GM23338 (cell line): ENCODE measurements at regions not wholly inside any gene's neighbourhood (a gene's known extent, or its start where the extent isn't known, plus 50 kb on each side); places are given as distances from the start of the nearest gene placed in this dataset.

ENCODE experiments used
- ATAC-seq: fragments of 200-7000 bp; cut with Tn5 transposase; 3 replicates; pipeline ENCODE4 v1.9.1; 2020
- DNase-seq: peaks from one replicate; pipeline ENCODE4 v3.0.0-alpha.2; 2015; ENCODE audit warnings: low spot score
- H2AFZ ChIP-seq: fragments of 200-600 bp; sonication (generic); 2 replicates; pipeline ENCODE4 v1.8.0; 2016; ENCODE audit warnings: antibody characterized with exemption, mild to moderate bottlenecking, moderate library complexity
- H3F3A ChIP-seq: fragments of 200-600 bp; sonication (generic); replicated peaks from 2 replicates; pipeline ENCODE4 v1.8.0; 2017; ENCODE audit warnings: antibody characterized with exemption, mixed run types, low read depth
- H3K27ac ChIP-seq: fragments of 200-600 bp; sonication (generic); 2 replicates; pipeline ENCODE4 v1.6.1; 2016; ENCODE audit warnings: low read depth
- H3K27me3 ChIP-seq: fragments of 200-600 bp; sonication (generic); 2 replicates; pipeline ENCODE4 v1.8.0; 2016; ENCODE audit warnings: mild to moderate bottlenecking, mixed run types, moderate library complexity; ENCODE audit not compliant: insufficient read depth
- H3K36me3 ChIP-seq: fragments of 200-600 bp; sonication (generic); 2 replicates; pipeline ENCODE4 v1.8.0; 2016; ENCODE audit warnings: mild to moderate bottlenecking; ENCODE audit not compliant: insufficient read depth
- H3K4me1 ChIP-seq: fragments of 200-600 bp; sonication (generic); 2 replicates; pipeline ENCODE4 v1.8.0; 2016; ENCODE audit warnings: mild to moderate bottlenecking, moderate library complexity; ENCODE audit not compliant: insufficient read depth
- H3K4me2 ChIP-seq: fragments of 200-600 bp; sonication (generic); 2 replicates; pipeline ENCODE4 v1.7.1; 2017; ENCODE audit warnings: mixed run types
- H3K4me3 ChIP-seq: fragments of 200-600 bp; sonication (generic); 2 replicates; pipeline ENCODE4 v1.6.1; 2016; ENCODE audit warnings: mixed run types
- H3K79me2 ChIP-seq: fragments of 200-600 bp; sonication (generic); replicated peaks from 2 replicates; pipeline ENCODE4 v1.8.0; 2017; ENCODE audit warnings: mild to moderate bottlenecking; ENCODE audit not compliant: insufficient read depth
- H3K9me2 ChIP-seq: fragments of 200-600 bp; sonication (generic); 2 replicates; pipeline ENCODE4 v1.8.0; 2017; ENCODE audit not compliant: insufficient read depth
- H4K20me1 ChIP-seq: fragments of 200-600 bp; sonication (generic); replicated peaks from 2 replicates; pipeline ENCODE4 v1.8.0; 2017; ENCODE audit warnings: mild to moderate bottlenecking; ENCODE audit not compliant: insufficient read depth
- H3K27ac Mint-ChIP-seq: 2 replicates; pipeline ENCODE4 v1.8.0; 2020; ENCODE audit warnings: inconsistent platforms, mild to moderate bottlenecking, moderate library complexity, mixed read lengths
- H3K27me3 Mint-ChIP-seq: 3 replicates; pipeline ENCODE4 v1.8.0; 2022; ENCODE audit warnings: low read depth, mild to moderate bottlenecking, moderate library complexity, mixed read lengths, inconsistent platforms; ENCODE audit not compliant: insufficient read depth, poor library complexity
- H3K36me3 Mint-ChIP-seq: 3 replicates; pipeline ENCODE4 v1.8.0; 2021; ENCODE audit warnings: low read depth, mild to moderate bottlenecking, inconsistent platforms, moderate library complexity, mixed read lengths
- H3K4me1 Mint-ChIP-seq: 3 replicates; pipeline ENCODE4 v1.8.0; 2020; ENCODE audit warnings: mild to moderate bottlenecking, inconsistent platforms, mixed read lengths
- H3K4me3 Mint-ChIP-seq: 3 replicates; pipeline ENCODE4 v1.8.0; 2021; ENCODE audit warnings: moderate library complexity, mild to moderate bottlenecking, inconsistent platforms, mixed read lengths
- H3K9me3 Mint-ChIP-seq: 3 replicates; pipeline ENCODE4 v1.8.0; 2020; ENCODE audit warnings: moderate library complexity, mild to moderate bottlenecking, inconsistent platforms, mixed read lengths
- CREB1 ChIP-seq: fragments of 250-450 bp; sonication (Bioruptor Pico); IDR thresholded peaks from 2 replicates; pipeline ENCODE4 v1.5.0; 2020; ENCODE audit warnings: low read depth, mild to moderate bottlenecking, moderate library complexity
- EZH2 ChIP-seq: fragments of 200-600 bp; sonication (generic); IDR thresholded peaks from one replicate; pipeline ENCODE4 v1.8.0; 2017; ENCODE audit warnings: antibody characterized with exemption, mild to moderate bottlenecking, low read depth; ENCODE audit not compliant: unreplicated experiment
- JUNB ChIP-seq: IDR thresholded peaks from one replicate; pipeline ENCODE4 v1.6.1; 2016; ENCODE audit warnings: antibody characterized with exemption; ENCODE audit not compliant: unreplicated experiment
- POLR2AphosphoS5 ChIP-seq: IDR thresholded peaks from 2 replicates; pipeline ENCODE4 v1.6.1; 2016; ENCODE audit warnings: antibody characterized with exemption, low read depth
- ZNF114 ChIP-seq: fragments of 250-450 bp; sonication (Bioruptor Pico); IDR thresholded peaks from 2 replicates; pipeline ENCODE4 v1.5.0; 2020; ENCODE audit warnings: mild to moderate bottlenecking, moderate library complexity
- ZNF331 ChIP-seq: fragments of 250-450 bp; sonication (Bioruptor Pico); IDR thresholded peaks from 2 replicates; pipeline ENCODE4 v1.5.0; 2020; ENCODE audit warnings: low read depth, mild to moderate bottlenecking, moderate library complexity
- TF ChIP-seq, protein P1 (sequence below), 2 experiments: fragments of 200-600 bp in 1 of 2; sonication (generic) in 1 of 2; conservative IDR thresholded peaks; 2 replicates each; pipeline versions ENCODE4 v1.5.1 to v1.6.1; 2016 to 2017; ENCODE audit warnings: antibody characterized with exemption in 2 of 2, low read depth in 2 of 2, mild to moderate bottlenecking in 2 of 2, moderate library complexity in 1 of 2
- TF ChIP-seq, protein P2 (sequence below): IDR thresholded peaks from one replicate; pipeline ENCODE4 v1.6.1; 2018; ENCODE audit warnings: antibody characterized with exemption; ENCODE audit not compliant: unreplicated experiment
- TF ChIP-seq, protein P3 (sequence below): fragments of 250-450 bp; sonication (Bioruptor Pico); IDR thresholded peaks from 2 replicates; pipeline ENCODE4 v1.5.0; 2020; ENCODE audit warnings: mild to moderate bottlenecking, moderate library complexity

DNA sequence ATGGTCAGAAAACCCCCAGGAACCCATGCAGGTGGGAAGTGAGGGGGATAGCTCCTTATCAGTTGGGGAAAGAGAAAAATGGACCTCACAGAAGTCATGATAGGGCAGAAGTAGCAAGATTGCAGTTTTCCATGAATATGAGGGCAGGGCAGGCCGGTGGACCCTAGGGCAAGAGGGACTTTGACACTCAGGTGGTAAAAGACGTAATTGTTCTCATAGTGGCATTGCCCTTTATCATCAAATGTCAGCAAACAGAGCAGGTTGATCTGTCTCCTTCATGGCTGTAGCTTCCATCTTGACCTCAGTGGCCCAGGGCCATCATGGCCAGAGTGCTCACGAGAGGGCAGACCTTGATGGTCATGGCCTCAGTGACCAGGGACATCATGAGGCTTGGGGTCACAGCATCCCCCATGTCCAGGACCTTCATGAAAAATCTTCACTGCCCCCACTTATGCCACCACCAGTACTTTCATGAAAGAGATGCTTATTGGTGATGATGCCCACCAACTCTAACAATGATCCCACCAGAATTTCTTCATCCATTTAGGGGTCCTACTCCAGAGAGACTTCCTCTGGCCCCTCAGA is 127.1 kb downstream of the SNX19 start:
- Mint-ChIP-seq H3K4me1 (peaks cover 13% of the 10 kb centered on the region; the same call in 2 of the 3 replicates), H3K27me3 (peaks cover 5% of the 10 kb centered on the region), H3K27ac (no peak overlapping the region), H3K9me3 (peaks cover 5% of the 10 kb centered on the region; the same call in 2 of the 3 replicates), H3K36me3 (no peaks in the 10 kb centered on the region), H3K4me3 (no peak overlapping the region)
- DNase-seq (no peak), ATAC-seq (no peak)
- Histone ChIP-seq H3K27me3 (no peaks in the 10 kb centered on the region), H3K27ac (no peak overlapping the region), H3K4me2 (no peak overlapping the region), H3K9me2 (peaks cover 10% of the 10 kb centered on the region), H3K36me3 (no peaks in the 10 kb centered on the region), H3K4me1 (peaks cover 6% of the 10 kb centered on the region), H2AFZ (no peak overlapping the region), H3K79me2 (no peaks in the 10 kb centered on the region), H3F3A (no peaks in the 10 kb centered on the region), H3K4me3 (no peak overlapping the region), H4K20me1 (no peaks in the 10 kb centered on the region)
- TF ChIP-seq, protein P1, sequence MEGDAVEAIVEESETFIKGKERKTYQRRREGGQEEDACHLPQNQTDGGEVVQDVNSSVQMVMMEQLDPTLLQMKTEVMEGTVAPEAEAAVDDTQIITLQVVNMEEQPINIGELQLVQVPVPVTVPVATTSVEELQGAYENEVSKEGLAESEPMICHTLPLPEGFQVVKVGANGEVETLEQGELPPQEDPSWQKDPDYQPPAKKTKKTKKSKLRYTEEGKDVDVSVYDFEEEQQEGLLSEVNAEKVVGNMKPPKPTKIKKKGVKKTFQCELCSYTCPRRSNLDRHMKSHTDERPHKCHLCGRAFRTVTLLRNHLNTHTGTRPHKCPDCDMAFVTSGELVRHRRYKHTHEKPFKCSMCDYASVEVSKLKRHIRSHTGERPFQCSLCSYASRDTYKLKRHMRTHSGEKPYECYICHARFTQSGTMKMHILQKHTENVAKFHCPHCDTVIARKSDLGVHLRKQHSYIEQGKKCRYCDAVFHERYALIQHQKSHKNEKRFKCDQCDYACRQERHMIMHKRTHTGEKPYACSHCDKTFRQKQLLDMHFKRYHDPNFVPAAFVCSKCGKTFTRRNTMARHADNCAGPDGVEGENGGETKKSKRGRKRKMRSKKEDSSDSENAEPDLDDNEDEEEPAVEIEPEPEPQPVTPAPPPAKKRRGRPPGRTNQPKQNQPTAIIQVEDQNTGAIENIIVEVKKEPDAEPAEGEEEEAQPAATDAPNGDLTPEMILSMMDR (conservative IDR thresholded peaks at IDR 0.05; ENCODE audit: low read depth in 2 of 2), result no peak
- TF ChIP-seq ZNF331 (no peak), EZH2 (no peak), JUNB (no peak), POLR2AphosphoS5 (no peak), CREB1 (no peak)
- TF ChIP-seq, protein P2, sequence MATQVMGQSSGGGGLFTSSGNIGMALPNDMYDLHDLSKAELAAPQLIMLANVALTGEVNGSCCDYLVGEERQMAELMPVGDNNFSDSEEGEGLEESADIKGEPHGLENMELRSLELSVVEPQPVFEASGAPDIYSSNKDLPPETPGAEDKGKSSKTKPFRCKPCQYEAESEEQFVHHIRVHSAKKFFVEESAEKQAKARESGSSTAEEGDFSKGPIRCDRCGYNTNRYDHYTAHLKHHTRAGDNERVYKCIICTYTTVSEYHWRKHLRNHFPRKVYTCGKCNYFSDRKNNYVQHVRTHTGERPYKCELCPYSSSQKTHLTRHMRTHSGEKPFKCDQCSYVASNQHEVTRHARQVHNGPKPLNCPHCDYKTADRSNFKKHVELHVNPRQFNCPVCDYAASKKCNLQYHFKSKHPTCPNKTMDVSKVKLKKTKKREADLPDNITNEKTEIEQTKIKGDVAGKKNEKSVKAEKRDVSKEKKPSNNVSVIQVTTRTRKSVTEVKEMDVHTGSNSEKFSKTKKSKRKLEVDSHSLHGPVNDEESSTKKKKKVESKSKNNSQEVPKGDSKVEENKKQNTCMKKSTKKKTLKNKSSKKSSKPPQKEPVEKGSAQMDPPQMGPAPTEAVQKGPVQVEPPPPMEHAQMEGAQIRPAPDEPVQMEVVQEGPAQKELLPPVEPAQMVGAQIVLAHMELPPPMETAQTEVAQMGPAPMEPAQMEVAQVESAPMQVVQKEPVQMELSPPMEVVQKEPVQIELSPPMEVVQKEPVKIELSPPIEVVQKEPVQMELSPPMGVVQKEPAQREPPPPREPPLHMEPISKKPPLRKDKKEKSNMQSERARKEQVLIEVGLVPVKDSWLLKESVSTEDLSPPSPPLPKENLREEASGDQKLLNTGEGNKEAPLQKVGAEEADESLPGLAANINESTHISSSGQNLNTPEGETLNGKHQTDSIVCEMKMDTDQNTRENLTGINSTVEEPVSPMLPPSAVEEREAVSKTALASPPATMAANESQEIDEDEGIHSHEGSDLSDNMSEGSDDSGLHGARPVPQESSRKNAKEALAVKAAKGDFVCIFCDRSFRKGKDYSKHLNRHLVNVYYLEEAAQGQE, result no peak

DNA sequence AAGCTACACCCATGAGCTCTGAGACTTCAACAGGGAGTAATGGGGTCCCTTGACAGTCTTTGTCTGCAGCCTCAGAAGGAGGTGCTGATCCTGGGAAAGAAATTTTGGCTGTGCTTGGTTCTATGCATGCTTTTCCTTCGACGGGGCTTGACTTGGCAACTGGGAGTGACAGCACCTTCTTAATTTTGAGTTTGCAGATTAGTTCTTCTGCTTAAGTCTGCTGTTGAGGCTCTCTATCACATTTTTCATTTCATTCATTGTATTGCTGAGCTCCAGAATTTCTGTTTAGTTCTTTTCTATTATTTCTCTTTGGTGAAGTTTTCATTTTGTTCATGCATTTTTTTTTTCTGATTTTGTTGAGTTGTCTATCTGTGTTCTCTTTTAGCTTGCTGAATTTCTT is 125.6 kb downstream of the SNX19 start:
- TF ChIP-seq POLR2AphosphoS5 (no peak), ZNF114 (CRISPR knock-in tag) (no peak), ZNF331 (no peak), EZH2 (no peak), CREB1 (no peak)
- TF ChIP-seq, protein P3, sequence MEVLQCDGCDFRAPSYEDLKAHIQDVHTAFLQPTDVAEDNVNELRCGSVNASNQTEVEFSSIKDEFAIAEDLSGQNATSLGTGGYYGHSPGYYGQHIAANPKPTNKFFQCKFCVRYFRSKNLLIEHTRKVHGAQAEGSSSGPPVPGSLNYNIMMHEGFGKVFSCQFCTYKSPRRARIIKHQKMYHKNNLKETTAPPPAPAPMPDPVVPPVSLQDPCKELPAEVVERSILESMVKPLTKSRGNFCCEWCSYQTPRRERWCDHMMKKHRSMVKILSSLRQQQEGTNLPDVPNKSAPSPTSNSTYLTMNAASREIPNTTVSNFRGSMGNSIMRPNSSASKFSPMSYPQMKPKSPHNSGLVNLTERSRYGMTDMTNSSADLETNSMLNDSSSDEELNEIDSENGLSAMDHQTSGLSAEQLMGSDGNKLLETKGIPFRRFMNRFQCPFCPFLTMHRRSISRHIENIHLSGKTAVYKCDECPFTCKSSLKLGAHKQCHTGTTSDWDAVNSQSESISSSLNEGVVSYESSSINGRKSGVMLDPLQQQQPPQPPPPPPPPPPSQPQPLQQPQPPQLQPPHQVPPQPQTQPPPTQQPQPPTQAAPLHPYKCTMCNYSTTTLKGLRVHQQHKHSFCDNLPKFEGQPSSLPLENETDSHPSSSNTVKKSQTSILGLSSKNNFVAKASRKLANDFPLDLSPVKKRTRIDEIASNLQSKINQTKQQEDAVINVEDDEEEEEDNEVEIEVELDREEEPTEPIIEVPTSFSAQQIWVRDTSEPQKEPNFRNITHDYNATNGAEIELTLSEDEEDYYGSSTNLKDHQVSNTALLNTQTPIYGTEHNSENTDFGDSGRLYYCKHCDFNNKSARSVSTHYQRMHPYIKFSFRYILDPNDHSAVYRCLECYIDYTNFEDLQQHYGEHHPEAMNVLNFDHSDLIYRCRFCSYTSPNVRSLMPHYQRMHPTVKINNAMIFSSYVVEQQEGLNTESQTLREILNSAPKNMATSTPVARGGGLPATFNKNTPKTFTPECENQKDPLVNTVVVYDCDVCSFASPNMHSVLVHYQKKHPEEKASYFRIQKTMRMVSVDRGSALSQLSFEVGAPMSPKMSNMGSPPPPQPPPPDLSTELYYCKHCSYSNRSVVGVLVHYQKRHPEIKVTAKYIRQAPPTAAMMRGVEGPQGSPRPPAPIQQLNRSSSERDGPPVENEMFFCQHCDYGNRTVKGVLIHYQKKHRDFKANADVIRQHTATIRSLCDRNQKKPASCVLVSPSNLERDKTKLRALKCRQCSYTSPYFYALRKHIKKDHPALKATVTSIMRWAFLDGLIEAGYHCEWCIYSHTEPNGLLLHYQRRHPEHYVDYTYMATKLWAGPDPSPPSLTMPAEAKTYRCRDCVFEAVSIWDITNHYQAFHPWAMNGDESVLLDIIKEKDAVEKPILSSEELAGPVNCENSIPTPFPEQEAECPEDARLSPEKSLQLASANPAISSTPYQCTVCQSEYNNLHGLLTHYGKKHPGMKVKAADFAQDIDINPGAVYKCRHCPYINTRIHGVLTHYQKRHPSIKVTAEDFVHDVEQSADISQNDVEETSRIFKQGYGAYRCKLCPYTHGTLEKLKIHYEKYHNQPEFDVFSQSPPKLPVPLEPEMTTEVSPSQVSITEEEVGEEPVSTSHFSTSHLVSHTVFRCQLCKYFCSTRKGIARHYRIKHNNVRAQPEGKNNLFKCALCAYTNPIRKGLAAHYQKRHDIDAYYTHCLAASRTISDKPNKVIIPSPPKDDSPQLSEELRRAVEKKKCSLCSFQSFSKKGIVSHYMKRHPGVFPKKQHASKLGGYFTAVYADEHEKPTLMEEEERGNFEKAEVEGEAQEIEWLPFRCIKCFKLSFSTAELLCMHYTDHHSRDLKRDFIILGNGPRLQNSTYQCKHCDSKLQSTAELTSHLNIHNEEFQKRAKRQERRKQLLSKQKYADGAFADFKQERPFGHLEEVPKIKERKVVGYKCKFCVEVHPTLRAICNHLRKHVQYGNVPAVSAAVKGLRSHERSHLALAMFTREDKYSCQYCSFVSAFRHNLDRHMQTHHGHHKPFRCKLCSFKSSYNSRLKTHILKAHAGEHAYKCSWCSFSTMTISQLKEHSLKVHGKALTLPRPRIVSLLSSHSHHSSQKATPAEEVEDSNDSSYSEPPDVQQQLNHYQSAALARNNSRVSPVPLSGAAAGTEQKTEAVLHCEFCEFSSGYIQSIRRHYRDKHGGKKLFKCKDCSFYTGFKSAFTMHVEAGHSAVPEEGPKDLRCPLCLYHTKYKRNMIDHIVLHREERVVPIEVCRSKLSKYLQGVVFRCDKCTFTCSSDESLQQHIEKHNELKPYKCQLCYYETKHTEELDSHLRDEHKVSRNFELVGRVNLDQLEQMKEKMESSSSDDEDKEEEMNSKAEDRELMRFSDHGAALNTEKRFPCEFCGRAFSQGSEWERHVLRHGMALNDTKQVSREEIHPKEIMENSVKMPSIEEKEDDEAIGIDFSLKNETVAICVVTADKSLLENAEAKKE (CRISPR knock-in tag), result no peak
- peaks cover 5% of the 10 kb centered on the region; the same call in 2 of the 3 replicates for H3K9me3 Mint-ChIP-seq
- no peaks in the 10 kb centered on the region for H3K79me2 ChIP-seq
- H4K20me1 ChIP-seq, result no peaks in the 10 kb centered on the region
- H3F3A ChIP-seq, result no peaks in the 10 kb centered on the region
- no peak for DNase-seq
- H3K27me3 ChIP-seq, result no peaks in the 10 kb centered on the region
- peaks cover 10% of the 10 kb centered on the region for H3K9me2 ChIP-seq
- no peaks in the 10 kb centered on the region for H3K36me3 ChIP-seq
- no peak overlapping the region for H3K4me3 ChIP-seq
- H3K4me1 Mint-ChIP-seq, result peaks cover 13% of the 10 kb centered on the region; the same call in 2 of the 3 replicates
- H3K4me1 ChIP-seq, result peaks cover 5% of the 10 kb centered on the region
- H3K4me3 Mint-ChIP-seq, result no peak overlapping the region
- ATAC-seq, result no peak
- H3K36me3 Mint-ChIP-seq, result no peaks in the 10 kb centered on the region
- H3K27me3 Mint-ChIP-seq, result peaks cover 5% of the 10 kb centered on the region
- H2AFZ ChIP-seq, result no peak overlapping the region
- H3K27ac Mint-ChIP-seq, result no peak overlapping the region
- no peak overlapping the region for H3K4me2 ChIP-seq
- H3K27ac ChIP-seq, result no peak overlapping the region
